ENCODE measurements at regions not wholly inside any gene's neighbourhood (a gene's known extent, or its start where the extent isn't known, plus 50 kb on each side); places are given as distances from the start of the nearest gene placed in this dataset.

GRCh38 chr12:46516933-46517578 is 144.5 kb upstream of the SLC38A2 start:
- H4K5ac ChIP-seq (ENCODE audit: insufficient read length, low read depth, low read length), result no peak overlapping the region
- no peaks in the 10 kb centered on the region for H3K23me2 ChIP-seq (ENCODE audit: low read depth, low read length)
- no peaks in the 10 kb centered on the region for H3K27me3 ChIP-seq (replicated peaks in 1 of 4; ENCODE audit: control insufficient read depth in 3 of 4, extremely low read depth in 1 of 4, insufficient read depth in 3 of 4, low read length in 3 of 4)
- no peaks in the 10 kb centered on the region for H3K36me3 ChIP-seq (ENCODE audit: control insufficient read depth in 2 of 4, insufficient read depth in 4 of 4, low read length in 3 of 4)
- no peak overlapping the region for H2BK20ac ChIP-seq (ENCODE audit: low read length)
- peaks cover 0 to 3% (median 0%) of the 10 kb centered on the region in 4 experiments; a peak in 1 of 7 replicates for H3K4me1 ChIP-seq (replicated peaks in 1 of 4; ENCODE audit: control insufficient read depth in 3 of 4, insufficient read depth in 4 of 4, low read length in 3 of 4)
- no peaks in the 10 kb centered on the region for H3K79me1 ChIP-seq (ENCODE audit: low read depth, low read length)
- no peak overlapping the region for H3K23ac ChIP-seq (ENCODE audit: insufficient read length)
- H3K4me2 ChIP-seq (ENCODE audit: insufficient read depth in 1 of 2, low read depth in 2 of 2, low read length in 2 of 2), result no peak overlapping the region
- ChIA-PET POLR2A (ENCODE audit: partially characterized antibody) (interaction anchor here (1.0 to 1.1 kb wide), 2 partner anchors 149 to 158 kb away, joined by 3 to 4 read pairs; no protein-coding TSS in a partner anchor), CTCF (ENCODE audit: partially characterized antibody) (interaction anchor here (0.7 to 1.9 kb wide), 6 partner anchors 14 to 111 kb away, joined by 3 to 7 read pairs (median 4); no protein-coding TSS in a partner anchor)
- FAIRE-seq, result no peak
- H2BK120ac ChIP-seq (replicated peaks; ENCODE audit: low read depth, low read length), result no peak overlapping the region
- H4K91ac ChIP-seq (replicated peaks; ENCODE audit: insufficient read length, low read length), result no peak overlapping the region
- 93% methylated on average over 6 of the region's 6 CpGs; no CpG with 5 or more reads in 1 of the 2 experiments for WGBS, 2 experiments (ENCODE audit: extremely low coverage in 1 of 2, insufficient coverage in 1 of 2, insufficient read length in 1 of 2, insufficient replicate concordance in 2 of 2, low coverage in 1 of 2, low lambda C conversion rate in 2 of 2, missing lambda C conversion rate in 1 of 2)
- H3K14ac ChIP-seq (ENCODE audit: insufficient read length), result no peak overlapping the region
- H2BK12ac ChIP-seq (ENCODE audit: low read depth, low read length), result no peak overlapping the region
- H3K4ac ChIP-seq (replicated peaks; ENCODE audit: insufficient read length, low read depth, low read length), result no peak overlapping the region
- H3K9ac ChIP-seq (replicated peaks in 1 of 4; ENCODE audit: extremely low read depth in 1 of 4, low read depth in 3 of 4, low read length in 3 of 4), result no peak overlapping the region
- no peak overlapping the region for H2BK5ac ChIP-seq (ENCODE audit: low read depth, low read length)
- no peaks in the 10 kb centered on the region for H4K20me1 ChIP-seq (replicated peaks in 1 of 2; ENCODE audit: control insufficient read depth in 1 of 2, insufficient read depth in 2 of 2, low read length in 2 of 2)
- no peak overlapping the region for H3K4me3 ChIP-seq (ENCODE audit: extremely low read depth in 1 of 4, insufficient read depth in 2 of 4, low read depth in 3 of 4, low read length in 4 of 4)
- no peak overlapping the region for H2AK5ac ChIP-seq (ENCODE audit: low read depth, low read length)
- H3K9me3 ChIP-seq (ENCODE audit: insufficient read depth in 2 of 2, low read depth in 1 of 2, low read length in 1 of 2), result no peaks in the 10 kb centered on the region
- no peak overlapping the region for H3K18ac ChIP-seq (ENCODE audit: extremely low read depth, low read length)
- H3K79me2 ChIP-seq (ENCODE audit: control insufficient read depth in 1 of 2, insufficient read depth in 2 of 2, low read length in 2 of 2), result no peaks in the 10 kb centered on the region
- H2AFZ ChIP-seq (ENCODE audit: low read length), result no peak overlapping the region
- no peak overlapping the region for H3K56ac ChIP-seq (replicated peaks; ENCODE audit: insufficient read length, low read depth, low read length)
- DNase-seq (ENCODE audit: low read depth in 1 of 2, low spot score in 2 of 2), result no peak
- H3K27ac ChIP-seq (ENCODE audit: low read depth, low read length), result no peak overlapping the region
- H2BK15ac ChIP-seq (ENCODE audit: low read length), result no peak overlapping the region
- H4K8ac ChIP-seq (ENCODE audit: extremely low read depth, insufficient read depth, low read length), result no peak overlapping the region
- TF ChIP-seq SAP30 (IDR thresholded peaks at IDR 0.05; ENCODE audit: insufficient read depth, insufficient replicate concordance, low read length), result no peak
- TF ChIP-seq TCF12 (IDR thresholded peaks at IDR 0.05; ENCODE audit: low read depth, low read length), result no peak
- no peak for TF ChIP-seq PHF8 (conservative IDR thresholded peaks at IDR 0.05; ENCODE audit: low read depth, low read length)
- no peak for TF ChIP-seq TAF7 (optimal IDR thresholded peaks at IDR 0.05; ENCODE audit: borderline replicate concordance, low read depth, low read length)
- no peak for TF ChIP-seq SRF (IDR thresholded peaks at IDR 0.05; ENCODE audit: low read depth, low read length)
- no peak for TF ChIP-seq POLR2AphosphoS5 (IDR thresholded peaks at IDR 0.05; ENCODE audit: low read depth, low read length)
- no peak for TF ChIP-seq USF2 (IDR thresholded peaks at IDR 0.05; ENCODE audit: low read length)
- TF ChIP-seq CTCF (IDR thresholded peaks at IDR 0.05; ENCODE audit: control extremely low read depth in 1 of 3, insufficient read depth in 1 of 3, low read depth in 1 of 3, low read length in 3 of 3), result no peak
- TF ChIP-seq CEBPB (IDR thresholded peaks at IDR 0.05; ENCODE audit: low read depth, low read length), result no peak
- no peak for TF ChIP-seq JUN (IDR thresholded peaks at IDR 0.05; ENCODE audit: low read depth, low read length)
